CD4-positive, CD25-positive, alpha-beta regulatory T cell (primary cell): ENCODE measurements at regions not wholly inside any gene's neighbourhood (a gene's known extent, or its start where the extent isn't known, plus 50 kb on each side); places are given as distances from the start of the nearest gene placed in this dataset.

Source experiments
- ATAC-seq, 2 donors: fragments of 150-1000 bp; cut with Tn5 transposase; one replicate each; pipeline ENCODE4 v1.10.0; 2021; ENCODE audit warnings: low read depth in 2 of 2, moderate number of reproducible peaks in 2 of 2, moderate library complexity in 1 of 2
- DNase-seq, 3 donors: peaks; one replicate each; pipeline versions ENCODE4 v3.0.0 to v3.0.0-alpha.2; 2012 to 2022; ENCODE audit warnings: mixed read lengths in 1 of 3
- H3K27ac ChIP-seq: one replicate; pipeline ENCODE4 v1.7.0; 2013; ENCODE audit warnings: mild to moderate bottlenecking, low read length; ENCODE audit not compliant: insufficient read depth, poor library complexity, severe bottlenecking
- H3K27me3 ChIP-seq: one replicate; pipeline ENCODE4 v1.7.0; 2013; ENCODE audit warnings: low read length; ENCODE audit not compliant: control insufficient read depth, insufficient read depth
- H3K36me3 ChIP-seq: one replicate; pipeline ENCODE4 v1.7.0; 2013; ENCODE audit warnings: mild to moderate bottlenecking, low read length, moderate library complexity; ENCODE audit not compliant: control insufficient read depth, insufficient read depth
- H3K4me1 ChIP-seq: 2 replicates; pipeline ENCODE4 v1.7.0; 2013; ENCODE audit warnings: mild to moderate bottlenecking, low read length; ENCODE audit not compliant: insufficient read depth, control insufficient read depth, poor library complexity, severe bottlenecking
- H3K4me3 ChIP-seq: one replicate; pipeline ENCODE4 v1.7.0; 2013; ENCODE audit warnings: low read depth, mild to moderate bottlenecking, low read length, moderate library complexity
- H3K9me3 ChIP-seq, 2 experiments: 1 replicate in 1 of 2; 2 replicates in 1 of 2; pipeline ENCODE4 v1.7.0; 2013; ENCODE audit warnings: low read length in 2 of 2, mild to moderate bottlenecking in 1 of 2, moderate library complexity in 1 of 2; ENCODE audit not compliant: control insufficient read depth in 2 of 2
- H3K27ac Mint-ChIP-seq, 3 donors: one replicate each; pipeline ENCODE4 v1.8.0; 2020 to 2022; ENCODE audit warnings: mild to moderate bottlenecking in 3 of 3, mixed read lengths in 3 of 3, moderate library complexity in 2 of 3
- H3K27me3 Mint-ChIP-seq: one replicate; pipeline ENCODE4 v1.8.0; 2022; ENCODE audit warnings: mild to moderate bottlenecking, mixed read lengths
- H3K36me3 Mint-ChIP-seq: one replicate; pipeline ENCODE4 v1.8.0; 2020; ENCODE audit warnings: mixed read lengths
- H3K4me1 Mint-ChIP-seq, 4 donors: one replicate each; pipeline ENCODE4 v1.8.0; 2020 to 2022; ENCODE audit warnings: mixed read lengths in 4 of 4, mild to moderate bottlenecking in 1 of 4
- H3K4me3 Mint-ChIP-seq, 4 donors: one replicate each; pipeline ENCODE4 v1.8.0; 2020 to 2022; ENCODE audit warnings: mild to moderate bottlenecking in 4 of 4, mixed read lengths in 4 of 4, moderate library complexity in 3 of 4
- H3K9me3 Mint-ChIP-seq, 7 donors: one replicate each; pipeline ENCODE4 v1.8.0; 2020 to 2022; ENCODE audit warnings: mixed read lengths in 7 of 7, mild to moderate bottlenecking in 3 of 7, moderate library complexity in 2 of 7

- H3K4me3 Mint-ChIP-seq, result no peak overlapping the region
- H3K27ac Mint-ChIP-seq, result no peak overlapping the region
- peaks cover 14% of the 10 kb centered on the region for H3K27me3 Mint-ChIP-seq
- ATAC-seq, result no peak
- Histone ChIP-seq H3K4me3 (no peak overlapping the region), H3K27me3 (no peaks in the 10 kb centered on the region), H3K9me3 (no peaks in the 10 kb centered on the region), H3K4me1 (no peaks in the 10 kb centered on the region), H3K27ac (no peak overlapping the region), H3K36me3 (no peaks in the 10 kb centered on the region)
- no peaks in the 10 kb centered on the region for H3K36me3 Mint-ChIP-seq
- H3K4me1 Mint-ChIP-seq, result no peaks in the 10 kb centered on the region
- peaks cover 0 to 2% (median 0%) of the 10 kb centered on the region in 7 donors for H3K9me3 Mint-ChIP-seq
- DNase-seq, result no peak
Observed at GRCh38 chr16:66211651-66212050, 154.8 kb upstream of the CDH5 start.

- Histone ChIP-seq H3K27me3 (no peaks in the 10 kb centered on the region), H3K4me3 (no peak overlapping the region), H3K4me1 (no peaks in the 10 kb centered on the region), H3K9me3 (no peaks in the 10 kb centered on the region), H3K36me3 (no peaks in the 10 kb centered on the region), H3K27ac (no peak overlapping the region)
- H3K4me1 Mint-ChIP-seq, result no peaks in the 10 kb centered on the region
- H3K9me3 Mint-ChIP-seq, result peaks cover 0 to 2% (median 0%) of the 10 kb centered on the region in 7 donors
- H3K4me3 Mint-ChIP-seq, result no peak overlapping the region
- DNase-seq (no peak), ATAC-seq (no peak)
- H3K27ac Mint-ChIP-seq, result no peak overlapping the region
- H3K36me3 Mint-ChIP-seq, result no peaks in the 10 kb centered on the region
- peaks cover 11% of the 10 kb centered on the region for H3K27me3 Mint-ChIP-seq
Observed at GRCh38 chr16:66207883-66208265, 158.6 kb upstream of the CDH5 start.

GRCh38 chr16:66207139-66207882, 159.2 kb upstream of the CDH5 start:
- Mint-ChIP-seq H3K4me1 (no peaks in the 10 kb centered on the region), H3K36me3 (no peaks in the 10 kb centered on the region), H3K27ac (no peak overlapping the region), H3K9me3 (peaks cover 0 to 2% (median 0%) of the 10 kb centered on the region in 7 donors), H3K4me3 (no peak overlapping the region), H3K27me3 (peaks cover 13% of the 10 kb centered on the region)
- no peak for DNase-seq
- no peaks in the 10 kb centered on the region for H3K27me3 ChIP-seq
- H3K9me3 ChIP-seq, result no peaks in the 10 kb centered on the region
- H3K36me3 ChIP-seq, result no peaks in the 10 kb centered on the region
- H3K4me1 ChIP-seq, result no peaks in the 10 kb centered on the region
- no peak for ATAC-seq
- H3K4me3 ChIP-seq, result no peak overlapping the region
- H3K27ac ChIP-seq, result no peak overlapping the region

GRCh38 chr16:66206363-66206762, 160.1 kb upstream of the CDH5 start:
- H3K27me3 Mint-ChIP-seq, result peaks cover 13% of the 10 kb centered on the region
- peaks cover 0 to 4% (median 0%) of the 10 kb centered on the region in 7 donors for H3K9me3 Mint-ChIP-seq
- DNase-seq, result no peak
- no peak for ATAC-seq
- no peak overlapping the region for H3K4me3 Mint-ChIP-seq
- H3K36me3 Mint-ChIP-seq, result no peaks in the 10 kb centered on the region
- Histone ChIP-seq H3K4me1 (no peaks in the 10 kb centered on the region), H3K9me3 (no peaks in the 10 kb centered on the region), H3K27ac (no peak overlapping the region), H3K27me3 (no peaks in the 10 kb centered on the region), H3K4me3 (no peak overlapping the region), H3K36me3 (no peaks in the 10 kb centered on the region)
- H3K27ac Mint-ChIP-seq, result no peak overlapping the region
- H3K4me1 Mint-ChIP-seq, result no peaks in the 10 kb centered on the region

- H3K27me3 Mint-ChIP-seq, result peaks cover 13% of the 10 kb centered on the region
- no peaks in the 10 kb centered on the region for H3K4me1 Mint-ChIP-seq
- Histone ChIP-seq H3K4me1 (no peaks in the 10 kb centered on the region), H3K9me3 (no peaks in the 10 kb centered on the region), H3K27me3 (no peaks in the 10 kb centered on the region), H3K27ac (no peak overlapping the region), H3K36me3 (no peaks in the 10 kb centered on the region), H3K4me3 (no peak overlapping the region)
- no peak overlapping the region for H3K27ac Mint-ChIP-seq
- peaks cover 0 to 4% (median 0%) of the 10 kb centered on the region in 7 donors for H3K9me3 Mint-ChIP-seq
- no peak for ATAC-seq
- no peak for DNase-seq
- no peak overlapping the region for H3K4me3 Mint-ChIP-seq
- no peaks in the 10 kb centered on the region for H3K36me3 Mint-ChIP-seq
Observed at GRCh38 chr16:66205287-66206231, 160.9 kb upstream of the CDH5 start.

- no peak for ATAC-seq
- H3K4me1 Mint-ChIP-seq, result no peaks in the 10 kb centered on the region
- no peaks in the 10 kb centered on the region for H3K36me3 ChIP-seq
- H3K27me3 Mint-ChIP-seq, result peaks cover 13% of the 10 kb centered on the region
- H3K9me3 Mint-ChIP-seq, result peaks cover 0 to 4% (median 0%) of the 10 kb centered on the region in 7 donors
- H3K4me3 Mint-ChIP-seq, result no peak overlapping the region
- no peaks in the 10 kb centered on the region for H3K36me3 Mint-ChIP-seq
- no peaks in the 10 kb centered on the region for H3K9me3 ChIP-seq
- DNase-seq, result no peak
- H3K27me3 ChIP-seq, result no peaks in the 10 kb centered on the region
- no peak overlapping the region for H3K27ac ChIP-seq
- H3K4me3 ChIP-seq, result no peak overlapping the region
- no peak overlapping the region for H3K27ac Mint-ChIP-seq
- H3K4me1 ChIP-seq, result no peaks in the 10 kb centered on the region
Observed at GRCh38 chr16:66204756-66205155, 161.7 kb upstream of the CDH5 start.

- no peak overlapping the region for H3K27ac Mint-ChIP-seq
- peaks cover 0 to 4% (median 0%) of the 10 kb centered on the region in 7 donors for H3K9me3 Mint-ChIP-seq
- H3K27me3 ChIP-seq, result no peaks in the 10 kb centered on the region
- ATAC-seq (no peak), DNase-seq (no peak)
- H3K4me1 ChIP-seq, result no peaks in the 10 kb centered on the region
- peaks cover 13% of the 10 kb centered on the region for H3K27me3 Mint-ChIP-seq
- no peak overlapping the region for H3K27ac ChIP-seq
- H3K36me3 ChIP-seq, result no peaks in the 10 kb centered on the region
- H3K9me3 ChIP-seq, result no peaks in the 10 kb centered on the region
- no peaks in the 10 kb centered on the region for H3K36me3 Mint-ChIP-seq
- no peak overlapping the region for H3K4me3 Mint-ChIP-seq
- H3K4me3 ChIP-seq, result no peak overlapping the region
- no peaks in the 10 kb centered on the region for H3K4me1 Mint-ChIP-seq
Observed at GRCh38 chr16:66203476-66203875, 163.0 kb upstream of the CDH5 start.
